ENCODE measurements at regions not wholly inside any gene's neighbourhood (a gene's known extent, or its start where the extent isn't known, plus 50 kb on each side); places are given as distances from the start of the nearest gene placed in this dataset.

DNA sequence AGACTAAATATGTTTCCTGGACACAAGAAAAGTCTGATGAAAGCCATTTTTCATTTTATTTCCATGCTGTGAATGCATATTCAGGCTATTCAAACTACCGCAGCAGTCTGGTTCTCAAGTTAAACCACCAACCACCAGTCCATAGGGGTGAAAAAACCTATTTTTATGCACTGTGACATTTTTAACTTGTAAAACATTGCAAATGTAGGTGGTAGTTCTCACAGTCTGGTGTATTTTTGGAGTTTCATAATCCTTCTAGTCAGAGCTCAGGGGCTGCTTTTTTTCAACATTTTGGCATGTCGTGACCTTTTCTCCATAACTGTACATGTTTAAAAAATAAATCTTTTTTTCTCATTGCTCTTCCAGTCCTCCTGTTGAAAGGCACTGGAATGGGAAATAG, 907.6 kb upstream of the ADGRL2 start:
- TF ChIP-seq CTCF (IDR thresholded peaks at IDR 0.05; ENCODE audit: insufficient read depth, low read length, poor library complexity, severe bottlenecking) (no peak), EZH2phosphoT487 (conservative IDR thresholded peaks at IDR 0.05; ENCODE audit: low read length) (no peak)

Data from SU-DHL-6 (cell line).